ENCODE measurements at regions not wholly inside any gene's neighbourhood (a gene's known extent, or its start where the extent isn't known, plus 50 kb on each side); places are given as distances from the start of the nearest gene placed in this dataset.
"Not testable (repeated sequence)": the region's sequence is repeated elsewhere in the genome, so short reads cannot be mapped to it uniquely, and the experiment has no call there.

DNA sequence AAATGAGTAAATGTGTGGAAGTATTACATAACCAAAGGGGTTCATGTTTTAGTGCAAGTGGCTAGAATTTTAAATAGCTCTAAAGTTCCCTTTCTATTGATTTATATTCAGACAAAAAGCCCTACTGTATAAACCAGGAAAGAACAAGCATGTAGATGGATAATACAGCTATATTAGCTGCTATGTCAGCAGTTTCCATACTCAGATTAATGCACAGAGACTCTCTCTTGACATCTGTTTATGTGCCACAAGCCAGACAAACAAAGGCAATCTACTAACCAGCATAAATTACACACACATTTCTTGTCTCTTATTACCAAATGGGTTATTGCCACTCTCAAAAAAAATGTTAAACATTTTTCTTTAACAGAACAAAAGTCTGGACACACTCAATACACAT lies 760.1 kb upstream of the NECTIN3 start:
- Histone ChIP-seq H3K27ac (ENCODE audit: low read depth, low read length) (no peak overlapping the region), H3K36me3 (ENCODE audit: control insufficient read depth, insufficient read depth, low read length) (no peaks in the 10 kb centered on the region), H3K4me3 (ENCODE audit: low read depth, low read length) (no peak overlapping the region), H3K27me3 (ENCODE audit: control insufficient read depth, insufficient read depth, low read length) (no peaks in the 10 kb centered on the region), H3K4me1 (ENCODE audit: control insufficient read depth, insufficient read depth, low read length) (no peaks in the 10 kb centered on the region), H3K9ac (ENCODE audit: low read length) (no peak overlapping the region), H3K9me3 (ENCODE audit: control insufficient read depth, insufficient read depth, low read depth, low read length) (no peaks in the 10 kb centered on the region)

GRCh38 chr3:110314512-110315114 lies 757.0 kb upstream of the NECTIN3 start:
- H3K36me3 ChIP-seq (ENCODE audit: control insufficient read depth, insufficient read depth, low read length): no peaks in the 10 kb centered on the region
- no peaks in the 10 kb centered on the region for H3K27me3 ChIP-seq (ENCODE audit: control insufficient read depth, insufficient read depth, low read length)
- no peak overlapping the region for H3K4me3 ChIP-seq (ENCODE audit: low read depth, low read length)
- H3K9ac ChIP-seq (ENCODE audit: low read length): no peak overlapping the region
- H3K4me1 ChIP-seq (ENCODE audit: control insufficient read depth, insufficient read depth, low read length): no peaks in the 10 kb centered on the region
- no peaks in the 10 kb centered on the region for H3K9me3 ChIP-seq (ENCODE audit: control insufficient read depth, insufficient read depth, low read depth, low read length)
- no peak overlapping the region for H3K27ac ChIP-seq (ENCODE audit: low read depth, low read length)

DNA sequence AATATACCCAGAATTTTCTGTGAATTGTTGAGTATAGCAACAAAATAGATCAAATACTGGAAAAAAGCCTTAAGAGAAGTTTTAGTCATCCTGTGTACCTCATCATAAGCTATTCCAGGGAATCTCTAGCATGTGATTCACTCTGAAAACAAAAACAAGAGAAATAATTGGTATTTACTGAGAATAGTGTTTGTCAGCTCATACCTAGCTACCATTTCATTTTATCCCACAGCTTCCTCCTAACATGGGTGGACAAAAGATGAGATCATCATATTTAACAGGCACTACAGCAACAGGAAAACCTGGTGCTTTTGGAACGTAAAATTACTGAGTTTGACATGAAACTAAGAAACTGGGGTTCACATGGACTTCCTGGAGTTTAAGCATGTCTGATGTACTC lies 753.5 kb upstream of the NECTIN3 start:
- H3K9me3 ChIP-seq (ENCODE audit: control insufficient read depth, insufficient read depth, low read depth, low read length): no peaks in the 10 kb centered on the region
- H3K27me3 ChIP-seq (ENCODE audit: control insufficient read depth, insufficient read depth, low read length): no peaks in the 10 kb centered on the region
- H3K4me1 ChIP-seq (ENCODE audit: control insufficient read depth, insufficient read depth, low read length): no peaks in the 10 kb centered on the region
- H3K27ac ChIP-seq (ENCODE audit: low read depth, low read length): no peak overlapping the region
- no peak overlapping the region for H3K9ac ChIP-seq (ENCODE audit: low read length)
- H3K36me3 ChIP-seq (ENCODE audit: control insufficient read depth, insufficient read depth, low read length): no peaks in the 10 kb centered on the region
- H3K4me3 ChIP-seq (ENCODE audit: low read depth, low read length): no peak overlapping the region

- Histone ChIP-seq H3K27me3 (ENCODE audit: control insufficient read depth, insufficient read depth, low read length) (no peaks in the 10 kb centered on the region), H3K27ac (ENCODE audit: low read depth, low read length) (no peak overlapping the region), H3K9me3 (ENCODE audit: control insufficient read depth, insufficient read depth, low read depth, low read length) (peaks cover 3% of the 10 kb centered on the region; the same call in 1 of the 2 replicates), H3K9ac (ENCODE audit: low read length) (no peak overlapping the region), H3K36me3 (ENCODE audit: control insufficient read depth, insufficient read depth, low read length) (no peaks in the 10 kb centered on the region), H3K4me3 (ENCODE audit: low read depth, low read length) (no peak overlapping the region), H3K4me1 (ENCODE audit: control insufficient read depth, insufficient read depth, low read length) (no peaks in the 10 kb centered on the region)
Measured at GRCh38 chr3:110323349-110323748, 748.3 kb upstream of the NECTIN3 start.

DNA sequence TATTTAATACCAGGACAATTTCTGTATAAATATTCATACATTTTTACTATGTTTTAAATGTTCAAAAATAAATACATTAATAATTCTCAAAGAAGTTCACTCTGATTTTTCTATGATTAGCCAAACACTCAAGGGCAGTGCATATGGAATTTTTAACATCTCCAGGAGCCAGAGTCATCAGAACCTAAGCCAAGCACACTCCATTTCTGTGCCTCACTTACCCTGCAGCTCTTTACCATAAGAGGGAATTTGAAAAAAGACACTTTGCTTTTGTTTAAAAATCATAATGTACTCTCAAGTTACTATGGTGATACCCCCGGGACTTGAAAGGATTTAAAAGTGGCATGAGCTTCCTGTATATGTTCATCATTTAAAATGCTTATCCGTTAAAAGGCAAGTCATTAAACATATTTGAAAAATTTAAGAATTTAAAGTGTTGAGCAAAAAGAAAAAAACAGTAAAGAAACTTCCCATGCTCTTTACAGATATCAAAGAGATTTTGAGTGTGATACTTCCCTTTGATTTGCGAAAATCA lies 747.4 kb upstream of the NECTIN3 start:
- Histone ChIP-seq H3K4me3 (ENCODE audit: low read depth, low read length) (no peak overlapping the region), H3K27ac (ENCODE audit: low read depth, low read length) (no peak overlapping the region), H3K9me3 (ENCODE audit: control insufficient read depth, insufficient read depth, low read depth, low read length) (peaks cover 11% of the 10 kb centered on the region), H3K4me1 (ENCODE audit: control insufficient read depth, insufficient read depth, low read length) (no peaks in the 10 kb centered on the region), H3K9ac (ENCODE audit: low read length) (no peak overlapping the region), H3K27me3 (ENCODE audit: control insufficient read depth, insufficient read depth, low read length) (no peaks in the 10 kb centered on the region), H3K36me3 (ENCODE audit: control insufficient read depth, insufficient read depth, low read length) (no peaks in the 10 kb centered on the region)

- Histone ChIP-seq H3K9ac (ENCODE audit: low read length) (no peak overlapping the region), H3K4me1 (ENCODE audit: control insufficient read depth, insufficient read depth, low read length) (no peaks in the 10 kb centered on the region), H3K27me3 (ENCODE audit: control insufficient read depth, insufficient read depth, low read length) (no peaks in the 10 kb centered on the region), H3K9me3 (ENCODE audit: control insufficient read depth, insufficient read depth, low read depth, low read length) (peaks cover 26% of the 10 kb centered on the region), H3K27ac (ENCODE audit: low read depth, low read length) (no peak overlapping the region), H3K4me3 (ENCODE audit: low read depth, low read length) (no peak overlapping the region), H3K36me3 (ENCODE audit: control insufficient read depth, insufficient read depth, low read length) (no peaks in the 10 kb centered on the region)
Measured at GRCh38 chr3:110327870-110328269, 743.7 kb upstream of the NECTIN3 start.

- H3K9me3 ChIP-seq (ENCODE audit: control insufficient read depth, insufficient read depth, low read depth, low read length): peaks cover 37% of the 10 kb centered on the region
- not testable (repeated sequence) for H3K9ac ChIP-seq (ENCODE audit: low read length); H3K27me3 ChIP-seq (ENCODE audit: control insufficient read depth, insufficient read depth, low read length); H3K36me3 ChIP-seq (ENCODE audit: control insufficient read depth, insufficient read depth, low read length); H3K27ac ChIP-seq (ENCODE audit: low read depth, low read length); H3K4me3 ChIP-seq (ENCODE audit: low read depth, low read length); H3K4me1 ChIP-seq (ENCODE audit: control insufficient read depth, insufficient read depth, low read length)
Measured at GRCh38 chr3:110331562-110331961, 740.1 kb upstream of the NECTIN3 start.

GRCh38 chr3:110332629-110333028 lies 739.0 kb upstream of the NECTIN3 start:
- Histone ChIP-seq H3K27me3 (ENCODE audit: control insufficient read depth, insufficient read depth, low read length) (no peaks in the 10 kb centered on the region), H3K36me3 (ENCODE audit: control insufficient read depth, insufficient read depth, low read length) (no peaks in the 10 kb centered on the region), H3K4me1 (ENCODE audit: control insufficient read depth, insufficient read depth, low read length) (no peaks in the 10 kb centered on the region), H3K9me3 (ENCODE audit: control insufficient read depth, insufficient read depth, low read depth, low read length) (peaks cover 43% of the 10 kb centered on the region), H3K9ac (ENCODE audit: low read length) (no peak overlapping the region), H3K4me3 (ENCODE audit: low read depth, low read length) (no peak overlapping the region), H3K27ac (ENCODE audit: low read depth, low read length) (no peak overlapping the region)

GRCh38 chr3:110341047-110341446 lies 730.6 kb upstream of the NECTIN3 start:
- no peak overlapping the region for H3K4me3 ChIP-seq (ENCODE audit: low read depth, low read length)
- H3K36me3 ChIP-seq (ENCODE audit: control insufficient read depth, insufficient read depth, low read length): no peaks in the 10 kb centered on the region
- H3K27ac ChIP-seq (ENCODE audit: low read depth, low read length): no peak overlapping the region
- no peaks in the 10 kb centered on the region for H3K4me1 ChIP-seq (ENCODE audit: control insufficient read depth, insufficient read depth, low read length)
- no peaks in the 10 kb centered on the region for H3K27me3 ChIP-seq (ENCODE audit: control insufficient read depth, insufficient read depth, low read length)
- peaks cover 15% of the 10 kb centered on the region for H3K9me3 ChIP-seq (ENCODE audit: control insufficient read depth, insufficient read depth, low read depth, low read length)
- no peak overlapping the region for H3K9ac ChIP-seq (ENCODE audit: low read length)

DNA sequence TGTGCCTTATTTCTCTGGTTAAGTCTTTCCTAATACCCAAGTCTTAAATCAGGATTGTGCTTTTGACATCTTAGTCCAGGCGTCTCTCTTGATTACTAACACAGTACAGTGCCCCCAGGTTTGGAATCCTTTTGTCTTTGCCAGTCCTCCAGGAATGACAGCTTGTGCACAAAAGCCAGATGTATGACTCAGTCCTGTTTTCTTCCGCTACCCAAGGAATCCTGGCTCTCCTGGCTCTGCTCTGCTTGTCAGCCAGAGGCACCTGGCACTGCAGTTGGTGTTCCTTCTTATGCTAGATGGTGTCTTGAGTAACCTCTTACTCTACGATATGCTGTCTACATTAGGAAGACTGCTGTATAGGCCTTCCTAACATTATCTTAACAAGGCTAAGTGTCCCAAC lies 728.2 kb upstream of the NECTIN3 start:
- no peaks in the 10 kb centered on the region for H3K4me1 ChIP-seq (ENCODE audit: control insufficient read depth, insufficient read depth, low read length)
- H3K27me3 ChIP-seq (ENCODE audit: control insufficient read depth, insufficient read depth, low read length): no peaks in the 10 kb centered on the region
- H3K4me3 ChIP-seq (ENCODE audit: low read depth, low read length): no peak overlapping the region
- no peaks in the 10 kb centered on the region for H3K36me3 ChIP-seq (ENCODE audit: control insufficient read depth, insufficient read depth, low read length)
- H3K9me3 ChIP-seq (ENCODE audit: control insufficient read depth, insufficient read depth, low read depth, low read length): no peaks in the 10 kb centered on the region
- H3K27ac ChIP-seq (ENCODE audit: low read depth, low read length): no peak overlapping the region
- H3K9ac ChIP-seq (ENCODE audit: low read length): no peak overlapping the region

GRCh38 chr3:110343945-110344344 lies 727.7 kb upstream of the NECTIN3 start:
- Histone ChIP-seq H3K9me3 (ENCODE audit: control insufficient read depth, insufficient read depth, low read depth, low read length) (no peaks in the 10 kb centered on the region), H3K4me1 (ENCODE audit: control insufficient read depth, insufficient read depth, low read length) (no peaks in the 10 kb centered on the region), H3K36me3 (ENCODE audit: control insufficient read depth, insufficient read depth, low read length) (no peaks in the 10 kb centered on the region), H3K4me3 (ENCODE audit: low read depth, low read length) (no peak overlapping the region), H3K9ac (ENCODE audit: low read length) (no peak overlapping the region), H3K27me3 (ENCODE audit: control insufficient read depth, insufficient read depth, low read length) (no peaks in the 10 kb centered on the region), H3K27ac (ENCODE audit: low read depth, low read length) (no peak overlapping the region)

All from HUES6 (cell line).